ENCODE measurements at regions not wholly inside any gene's neighbourhood (a gene's known extent, or its start where the extent isn't known, plus 50 kb on each side); places are given as distances from the start of the nearest gene placed in this dataset.
"Not testable (repeated sequence)": the region's sequence is repeated elsewhere in the genome, so short reads cannot be mapped to it uniquely, and the experiment has no call there.

GRCh38 chr12:73124480-73124879, 852.3 kb downstream of the TRHDE start:
- no peak overlapping the region for H3K4me3 ChIP-seq (ENCODE audit: low read length)
- DNase-seq = no peak

GRCh38 chr12:73125148-73125547, 853.0 kb downstream of the TRHDE start:
- Histone ChIP-seq H3K36me3 (ENCODE audit: insufficient read depth, low read length) (no peaks in the 10 kb centered on the region), H3K4me2 (ENCODE audit: low read depth, low read length, poor library complexity, severe bottlenecking) (no peak overlapping the region), H3K27ac (ENCODE audit: low read length) (no peak overlapping the region), H3K9ac (ENCODE audit: low read length) (no peak overlapping the region), H3K9me3 (ENCODE audit: low read length) (peaks cover 25% of the 10 kb centered on the region), H3K79me2 (ENCODE audit: low read length) (no peaks in the 10 kb centered on the region), H3K4me3 (ENCODE audit: low read length) (no peak overlapping the region), H3K9me2 (replicated peaks; ENCODE audit: insufficient read depth, low read length) (no peaks in the 10 kb centered on the region), H3K4me1 (ENCODE audit: low read length) (no peaks in the 10 kb centered on the region), H2AFZ (ENCODE audit: low read length) (no peak overlapping the region), H3K27me3 (ENCODE audit: low read length) (no peaks in the 10 kb centered on the region), H4K20me1 (ENCODE audit: insufficient read depth, low read depth, low read length) (no peaks in the 10 kb centered on the region)
- DNase-seq = no peak

More at GRCh38 chr12:73124480-73124879, 852.3 kb downstream of the TRHDE start:
- Histone ChIP-seq H3K9ac (ENCODE audit: low read length) (no peak overlapping the region), H3K27ac (ENCODE audit: low read length) (no peak overlapping the region), H3K79me2 (ENCODE audit: low read length) (no peaks in the 10 kb centered on the region), H3K9me2 (replicated peaks; ENCODE audit: insufficient read depth, low read length) (no peaks in the 10 kb centered on the region), H4K20me1 (ENCODE audit: insufficient read depth, low read depth, low read length) (no peaks in the 10 kb centered on the region), H3K27me3 (ENCODE audit: low read length) (no peaks in the 10 kb centered on the region), H2AFZ (ENCODE audit: low read length) (no peak overlapping the region), H3K4me1 (ENCODE audit: low read length) (no peaks in the 10 kb centered on the region), H3K9me3 (ENCODE audit: low read length) (peaks cover 21% of the 10 kb centered on the region), H3K4me2 (ENCODE audit: low read depth, low read length, poor library complexity, severe bottlenecking) (no peak overlapping the region), H3K36me3 (ENCODE audit: insufficient read depth, low read length) (no peaks in the 10 kb centered on the region)

- Histone ChIP-seq H2AFZ (ENCODE audit: low read length) (no peak overlapping the region), H4K20me1 (ENCODE audit: insufficient read depth, low read depth, low read length) (no peaks in the 10 kb centered on the region), H3K4me3 (ENCODE audit: low read length) (no peak overlapping the region), H3K9me2 (replicated peaks; ENCODE audit: insufficient read depth, low read length) (no peaks in the 10 kb centered on the region), H3K9me3 (ENCODE audit: low read length) (peaks cover 6% of the 10 kb centered on the region; the same call in 1 of the 2 replicates), H3K79me2 (ENCODE audit: low read length) (no peaks in the 10 kb centered on the region), H3K36me3 (ENCODE audit: insufficient read depth, low read length) (no peaks in the 10 kb centered on the region), H3K27ac (ENCODE audit: low read length) (no peak overlapping the region), H3K27me3 (ENCODE audit: low read length) (no peaks in the 10 kb centered on the region), H3K4me1 (ENCODE audit: low read length) (no peaks in the 10 kb centered on the region), H3K9ac (ENCODE audit: low read length) (no peak overlapping the region), H3K4me2 (ENCODE audit: low read depth, low read length, poor library complexity, severe bottlenecking) (no peak overlapping the region)
- DNase-seq = no peak
These were observed 864.2 kb downstream of the TRHDE start for GRCh38 chr12:73136386-73136785.

DNA sequence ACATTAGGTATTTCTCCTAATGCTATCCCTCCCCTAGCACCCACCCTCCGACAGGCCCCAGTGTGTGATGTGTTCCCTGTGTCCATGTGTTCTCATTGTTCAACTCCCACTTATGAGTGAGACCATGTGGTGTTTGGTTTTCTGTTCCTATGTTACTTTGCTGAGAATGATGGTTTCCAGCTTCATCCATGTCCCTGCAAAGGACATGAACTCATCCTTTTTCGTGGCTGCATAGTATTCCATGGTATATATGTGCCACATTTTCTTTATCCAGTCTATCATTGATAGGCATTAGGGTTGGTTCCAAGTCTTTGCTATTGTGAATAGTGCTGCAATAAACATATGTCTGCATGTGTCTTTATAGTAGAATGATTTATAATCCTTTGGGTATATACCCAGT, 867.5 kb downstream of the TRHDE start:
- H3K27ac ChIP-seq (ENCODE audit: low read length); DNase-seq; H3K4me3 ChIP-seq (ENCODE audit: low read length); H3K4me2 ChIP-seq (ENCODE audit: low read depth, low read length, poor library complexity, severe bottlenecking); H3K9me2 ChIP-seq (replicated peaks; ENCODE audit: insufficient read depth, low read length); H3K4me1 ChIP-seq (ENCODE audit: low read length); H3K36me3 ChIP-seq (ENCODE audit: insufficient read depth, low read length); H3K79me2 ChIP-seq (ENCODE audit: low read length); H3K9me3 ChIP-seq (ENCODE audit: low read length); H4K20me1 ChIP-seq (ENCODE audit: insufficient read depth, low read depth, low read length); H2AFZ ChIP-seq (ENCODE audit: low read length); H3K27me3 ChIP-seq (ENCODE audit: low read length); H3K9ac ChIP-seq (ENCODE audit: low read length): not testable (repeated sequence)

GRCh38 chr12:73158341-73158740, 886.2 kb downstream of the TRHDE start:
- H3K9ac ChIP-seq (ENCODE audit: low read length) = no peak overlapping the region
- no peaks in the 10 kb centered on the region for H3K79me2 ChIP-seq (ENCODE audit: low read length)
- H3K4me2 ChIP-seq (ENCODE audit: low read depth, low read length, poor library complexity, severe bottlenecking) = no peak overlapping the region
- no peaks in the 10 kb centered on the region for H3K9me2 ChIP-seq (replicated peaks; ENCODE audit: insufficient read depth, low read length)
- no peaks in the 10 kb centered on the region for H4K20me1 ChIP-seq (ENCODE audit: insufficient read depth, low read depth, low read length)
- no peaks in the 10 kb centered on the region for H3K4me1 ChIP-seq (ENCODE audit: low read length)
- H3K36me3 ChIP-seq (ENCODE audit: insufficient read depth, low read length) = no peaks in the 10 kb centered on the region
- DNase-seq = no peak
- no peaks in the 10 kb centered on the region for H3K27me3 ChIP-seq (ENCODE audit: low read length)
- H3K27ac ChIP-seq (ENCODE audit: low read length) = no peak overlapping the region
- H2AFZ ChIP-seq (ENCODE audit: low read length) = no peak overlapping the region
- peaks cover 29% of the 10 kb centered on the region for H3K9me3 ChIP-seq (ENCODE audit: low read length)
- H3K4me3 ChIP-seq (ENCODE audit: low read length) = no peak overlapping the region

DNA sequence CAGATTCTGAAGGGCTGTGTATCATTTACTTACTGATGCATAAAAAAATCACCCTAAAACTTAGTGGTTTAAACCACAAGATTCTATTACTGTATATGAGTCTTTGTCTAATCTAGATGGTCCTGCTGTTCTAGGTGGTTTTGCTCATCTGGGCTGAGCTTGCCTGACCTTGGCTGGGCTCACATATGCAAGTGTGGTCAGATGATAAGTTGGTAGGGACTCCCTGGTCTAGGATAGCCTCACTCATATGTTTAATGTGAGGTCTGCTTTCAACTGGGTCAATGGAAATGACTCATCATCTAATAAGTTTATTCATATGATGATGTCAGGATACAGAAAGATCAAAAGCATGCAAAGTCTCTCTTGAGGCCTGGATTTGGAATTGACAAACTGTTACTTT, 887.8 kb downstream of the TRHDE start:
- Histone ChIP-seq H3K9me2 (replicated peaks; ENCODE audit: insufficient read depth, low read length) (no peaks in the 10 kb centered on the region), H3K79me2 (ENCODE audit: low read length) (no peaks in the 10 kb centered on the region), H2AFZ (ENCODE audit: low read length) (no peak overlapping the region), H3K9ac (ENCODE audit: low read length) (no peak overlapping the region), H3K36me3 (ENCODE audit: insufficient read depth, low read length) (no peaks in the 10 kb centered on the region), H3K4me3 (ENCODE audit: low read length) (no peak overlapping the region), H3K27ac (ENCODE audit: low read length) (no peak overlapping the region), H3K9me3 (ENCODE audit: low read length) (peaks cover 26% of the 10 kb centered on the region), H3K27me3 (ENCODE audit: low read length) (no peaks in the 10 kb centered on the region), H4K20me1 (ENCODE audit: insufficient read depth, low read depth, low read length) (no peaks in the 10 kb centered on the region), H3K4me1 (ENCODE audit: low read length) (no peaks in the 10 kb centered on the region), H3K4me2 (ENCODE audit: low read depth, low read length, poor library complexity, severe bottlenecking) (no peak overlapping the region)
- DNase-seq = no peak

DNA sequence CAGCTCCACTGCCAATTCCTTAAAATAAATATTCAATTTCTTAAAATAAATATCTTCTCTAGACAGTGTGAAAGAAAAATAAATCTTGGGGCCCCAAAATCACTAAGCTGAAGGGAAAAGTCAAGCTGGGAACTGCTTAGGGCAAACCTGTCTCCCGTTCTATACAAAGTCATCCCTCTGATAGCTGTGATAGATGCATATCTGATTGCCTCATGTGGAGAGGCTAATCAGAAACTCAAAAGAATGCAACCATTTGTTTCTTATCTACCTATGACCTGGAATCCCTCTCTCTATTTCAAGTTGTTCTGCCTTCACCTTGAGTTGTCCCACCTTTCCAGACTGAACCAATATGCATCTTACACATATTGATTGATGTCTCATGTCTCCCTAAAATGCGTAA, 889.8 kb downstream of the TRHDE start:
- H3K4me3 ChIP-seq (ENCODE audit: low read length) = no peak overlapping the region
- H3K4me1 ChIP-seq (ENCODE audit: low read length) = no peaks in the 10 kb centered on the region
- no peaks in the 10 kb centered on the region for H4K20me1 ChIP-seq (ENCODE audit: insufficient read depth, low read depth, low read length)
- peaks cover 28% of the 10 kb centered on the region for H3K9me3 ChIP-seq (ENCODE audit: low read length)
- H3K9ac ChIP-seq (ENCODE audit: low read length) = no peak overlapping the region
- H3K27ac ChIP-seq (ENCODE audit: low read length) = no peak overlapping the region
- no peak for DNase-seq
- H3K27me3 ChIP-seq (ENCODE audit: low read length) = no peaks in the 10 kb centered on the region
- H3K9me2 ChIP-seq (replicated peaks; ENCODE audit: insufficient read depth, low read length) = no peaks in the 10 kb centered on the region
- no peak overlapping the region for H2AFZ ChIP-seq (ENCODE audit: low read length)
- no peaks in the 10 kb centered on the region for H3K36me3 ChIP-seq (ENCODE audit: insufficient read depth, low read length)
- H3K79me2 ChIP-seq (ENCODE audit: low read length) = no peaks in the 10 kb centered on the region
- no peak overlapping the region for H3K4me2 ChIP-seq (ENCODE audit: low read depth, low read length, poor library complexity, severe bottlenecking)

DNA sequence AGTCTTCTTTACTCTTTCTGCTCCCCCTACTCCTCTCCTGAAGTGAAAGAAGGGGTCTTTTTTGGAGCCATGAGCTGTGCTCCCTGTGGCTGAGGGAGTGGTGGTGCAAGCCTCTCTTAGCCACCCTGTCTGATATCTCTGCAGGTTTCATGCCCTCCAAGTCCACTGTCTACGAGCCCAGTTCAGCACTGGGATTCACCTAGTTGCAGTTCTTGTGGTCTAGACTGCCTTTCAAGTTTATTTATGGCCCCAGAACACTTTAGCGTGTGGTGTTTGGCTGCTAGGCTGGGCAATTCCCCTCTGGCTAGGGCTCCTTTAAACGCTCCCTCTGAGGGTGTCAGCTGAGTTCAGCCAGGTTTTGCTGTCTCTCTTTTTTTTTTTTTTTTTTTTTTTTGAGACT, 908.6 kb downstream of the TRHDE start:
- no peak for DNase-seq
- Histone ChIP-seq H3K79me2 (ENCODE audit: low read length) (no peaks in the 10 kb centered on the region), H4K20me1 (ENCODE audit: insufficient read depth, low read depth, low read length) (no peaks in the 10 kb centered on the region), H2AFZ (ENCODE audit: low read length) (no peak overlapping the region), H3K9ac (ENCODE audit: low read length) (no peak overlapping the region), H3K27me3 (ENCODE audit: low read length) (no peaks in the 10 kb centered on the region), H3K9me3 (ENCODE audit: low read length) (peaks cover 17% of the 10 kb centered on the region), H3K36me3 (ENCODE audit: insufficient read depth, low read length) (no peaks in the 10 kb centered on the region), H3K27ac (ENCODE audit: low read length) (no peak overlapping the region), H3K4me3 (ENCODE audit: low read length) (no peak overlapping the region), H3K4me1 (ENCODE audit: low read length) (no peaks in the 10 kb centered on the region), H3K4me2 (ENCODE audit: low read depth, low read length, poor library complexity, severe bottlenecking) (no peak overlapping the region), H3K9me2 (replicated peaks; ENCODE audit: insufficient read depth, low read length) (no peaks in the 10 kb centered on the region)

DNA sequence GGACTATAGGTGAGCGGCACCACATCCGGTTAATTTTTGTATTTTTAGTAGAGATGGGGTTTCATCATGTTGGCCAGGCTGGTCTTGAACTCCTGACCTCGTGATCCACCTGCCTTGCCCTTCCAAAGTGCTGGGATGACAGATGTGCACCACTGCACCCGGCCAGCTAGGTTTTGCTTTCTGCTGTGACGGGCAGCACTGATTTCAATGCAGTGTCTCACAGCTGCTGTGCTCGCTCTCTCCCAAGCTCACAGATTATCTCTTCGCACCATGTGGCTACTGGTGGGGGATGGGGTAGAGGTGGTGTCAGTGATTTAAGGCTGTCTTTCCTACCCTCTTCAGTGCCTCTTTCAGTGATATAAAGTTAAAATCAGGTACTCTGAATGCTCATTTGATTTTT, 909.1 kb downstream of the TRHDE start:
- Histone ChIP-seq H3K4me2 (ENCODE audit: low read depth, low read length, poor library complexity, severe bottlenecking) (no peak overlapping the region), H3K9me3 (ENCODE audit: low read length) (peaks cover 17% of the 10 kb centered on the region), H3K9ac (ENCODE audit: low read length) (no peak overlapping the region), H3K36me3 (ENCODE audit: insufficient read depth, low read length) (no peaks in the 10 kb centered on the region), H3K4me1 (ENCODE audit: low read length) (no peaks in the 10 kb centered on the region), H3K27ac (ENCODE audit: low read length) (no peak overlapping the region), H3K4me3 (ENCODE audit: low read length) (no peak overlapping the region), H3K27me3 (ENCODE audit: low read length) (no peaks in the 10 kb centered on the region), H4K20me1 (ENCODE audit: insufficient read depth, low read depth, low read length) (no peaks in the 10 kb centered on the region), H3K79me2 (ENCODE audit: low read length) (no peaks in the 10 kb centered on the region), H3K9me2 (replicated peaks; ENCODE audit: insufficient read depth, low read length) (no peaks in the 10 kb centered on the region), H2AFZ (ENCODE audit: low read length) (no peak overlapping the region)
- no peak for DNase-seq
